IMR-90 (cell line): ENCODE measurements at regions not wholly inside any gene's neighbourhood (a gene's known extent, or its start where the extent isn't known, plus 50 kb on each side); places are given as distances from the start of the nearest gene placed in this dataset.

Experiments
- ATAC-seq: fragments of 200-7000 bp; cut with Tn5 transposase; 2 replicates; pipeline ENCODE4 v1.9.1; 2020; ENCODE audit warnings: low read depth, mild to moderate bottlenecking, moderate library complexity
- BruUV-seq: library from RNA; stranded (reverse); fragments of 400-500 nt; replicated peaks from 2 replicates; lab custom pipeline; 2021; lab: Mats Ljungman, UMichigan
- CTCF ChIA-PET: fragments of 300-600 bp; formaldehyde crosslinking; extraction: SDS; loops from one replicate; lab custom pipeline; 2021; ENCODE audit warnings: antibody characterized with exemption; lab: Yijun Ruan, JAX
- POLR2A ChIA-PET: fragments of 300-600 bp; sonication (Branson Sonifier 250); formaldehyde crosslinking; loops from one replicate; lab custom pipeline; 2022; ENCODE audit warnings: antibody characterized with exemption; ENCODE audit not compliant: unreplicated experiment; lab: Charles Lee
- DNase-seq: peaks from one replicate; pipeline ENCODE4 v3.0.0; 2013
- H2AFZ ChIP-seq: replicated peaks from 2 replicates; pipeline ENCODE3; 2013; ENCODE audit warnings: low read length, mild to moderate bottlenecking; ENCODE audit not compliant: poor library complexity
- H2AK5ac ChIP-seq: 2 replicates; pipeline ENCODE4 v1.6.1; 2013; ENCODE audit warnings: low read depth, low read length, inconsistent platforms
- H2AK9ac ChIP-seq: replicated peaks from 2 replicates; pipeline ENCODE3; 2013; ENCODE audit warnings: mild to moderate bottlenecking, low read depth, low read length, moderate library complexity; ENCODE audit not compliant: poor library complexity
- H2BK120ac ChIP-seq: 2 replicates; pipeline ENCODE4 v1.6.1; 2013; ENCODE audit warnings: low read depth, low read length, inconsistent platforms
- H2BK15ac ChIP-seq: 3 replicates; pipeline ENCODE4 v1.6.1; 2013; ENCODE audit warnings: low read depth, low read length, inconsistent platforms
- H2BK20ac ChIP-seq: 2 replicates; pipeline ENCODE4 v1.6.1; 2013; ENCODE audit warnings: low read depth, mild to moderate bottlenecking, inconsistent platforms, low read length, moderate library complexity
- H2BK5ac ChIP-seq: 2 replicates; pipeline ENCODE4 v1.6.1; 2013; ENCODE audit warnings: mild to moderate bottlenecking, low read depth, low read length, inconsistent platforms; ENCODE audit not compliant: poor library complexity, severe bottlenecking
- H3K14ac ChIP-seq: replicated peaks from 2 replicates; pipeline ENCODE4 v1.6.1; 2013; ENCODE audit warnings: low read depth, low read length, inconsistent platforms
- H3K18ac ChIP-seq: 2 replicates; pipeline ENCODE4 v1.6.1; 2013; ENCODE audit warnings: low read depth, low read length, control low read depth
- H3K23ac ChIP-seq: 2 replicates; pipeline ENCODE4 v1.6.1; 2013; ENCODE audit warnings: low read depth, low read length, inconsistent platforms
- H3K27ac ChIP-seq: 2 replicates; pipeline ENCODE4 v1.5.1; 2013; ENCODE audit warnings: mild to moderate bottlenecking, control low read depth, low read length; ENCODE audit not compliant: insufficient read depth
- H3K27me3 ChIP-seq: 2 replicates; pipeline ENCODE4 v1.6.1; 2013; ENCODE audit warnings: low read length; ENCODE audit not compliant: control insufficient read depth, insufficient read depth
- H3K36me3 ChIP-seq: 2 replicates; pipeline ENCODE4 v1.6.1; 2013; ENCODE audit warnings: low read length, mixed read lengths; ENCODE audit not compliant: control insufficient read depth, insufficient read depth
- H3K4ac ChIP-seq: 2 replicates; pipeline ENCODE4 v1.6.1; 2013; ENCODE audit warnings: low read depth, low read length, inconsistent platforms
- H3K4me1 ChIP-seq: 2 replicates; pipeline ENCODE4 v1.6.1; 2013; ENCODE audit warnings: low read length, mixed read lengths; ENCODE audit not compliant: control insufficient read depth, insufficient read depth
- H3K4me2 ChIP-seq: 2 replicates; pipeline ENCODE4 v1.6.1; 2013; ENCODE audit warnings: low read depth, mild to moderate bottlenecking, control low read depth, low read length, moderate library complexity
- H3K4me3 ChIP-seq: 2 replicates; pipeline ENCODE4 v1.5.1; 2013; ENCODE audit warnings: low read depth, mild to moderate bottlenecking, control low read depth, low read length, moderate library complexity; ENCODE audit not compliant: insufficient read depth
- H3K56ac ChIP-seq: 2 replicates; pipeline ENCODE4 v1.6.1; 2013; ENCODE audit warnings: low read length, inconsistent platforms; ENCODE audit not compliant: insufficient read depth; ENCODE audit errors: extremely low read depth
- H3K79me1 ChIP-seq, 2 experiments: 2 replicates each; pipeline ENCODE4 v1.6.1; 2013; ENCODE audit warnings: low read length in 2 of 2, inconsistent platforms in 1 of 2, low read depth in 1 of 2
- H3K9ac ChIP-seq: 2 replicates; pipeline ENCODE4 v1.6.1; 2013; ENCODE audit warnings: low read depth, low read length, control low read depth
- H3K9me1 ChIP-seq: 2 replicates; pipeline ENCODE4 v1.6.1; 2013; ENCODE audit warnings: low read length, inconsistent platforms; ENCODE audit not compliant: insufficient read depth
- H3K9me3 ChIP-seq: 2 replicates; pipeline ENCODE4 v1.6.1; 2013; ENCODE audit warnings: low read length; ENCODE audit not compliant: control insufficient read depth, insufficient read depth
- H4K20me1 ChIP-seq: 2 replicates; pipeline ENCODE4 v1.6.1; 2013; ENCODE audit warnings: low read length, inconsistent platforms; ENCODE audit not compliant: insufficient read depth
- H4K5ac ChIP-seq: 2 replicates; pipeline ENCODE4 v1.6.1; 2013; ENCODE audit warnings: mild to moderate bottlenecking, low read depth, low read length, control low read depth
- H4K8ac ChIP-seq, 2 experiments: 2 replicates each; pipeline ENCODE4 v1.6.1; 2013; ENCODE audit warnings: low read depth in 2 of 2, low read length in 2 of 2, control low read depth in 1 of 2, inconsistent platforms in 1 of 2
- H4K91ac ChIP-seq: 2 replicates; pipeline ENCODE4 v1.6.1; 2013; ENCODE audit warnings: low read depth, low read length, inconsistent platforms; ENCODE audit not compliant: insufficient read depth
- CEBPB ChIP-seq: IDR thresholded peaks from 2 replicates; pipeline ENCODE4 v1.6.1; 2012; ENCODE audit warnings: low read depth, low read length, improper control_type of control experiment
- FOS ChIP-seq: fragments of 150-350 bp; IDR thresholded peaks from 2 replicates; pipeline ENCODE4 v1.6.1; 2016; ENCODE audit warnings: low read depth, low read length
- MAFK ChIP-seq: IDR thresholded peaks from 2 replicates; pipeline ENCODE4 v1.6.1; 2012; ENCODE audit warnings: low read depth, low read length, improper control_type of control experiment
- MXI1 ChIP-seq: IDR thresholded peaks from 2 replicates; pipeline ENCODE4 v1.6.1; 2012; ENCODE audit warnings: low read depth, mild to moderate bottlenecking, low read length, moderate library complexity, borderline replicate concordance
- POLR2A ChIP-seq: IDR thresholded peaks from 2 replicates; pipeline ENCODE4 v1.6.1; 2012; ENCODE audit warnings: mild to moderate bottlenecking, low read depth, low read length
- RAD21 ChIP-seq: IDR thresholded peaks from 2 replicates; pipeline ENCODE4 v1.6.1; 2012; ENCODE audit warnings: low read length, improper control_type of control experiment
- RCOR1 ChIP-seq: IDR thresholded peaks from 2 replicates; pipeline ENCODE4 v1.6.1; 2012; ENCODE audit warnings: mild to moderate bottlenecking, low read length, improper control_type of control experiment; ENCODE audit not compliant: insufficient replicate concordance
- SMC3 ChIP-seq: fragments of 150-350 bp; IDR thresholded peaks from 2 replicates; pipeline ENCODE4 v1.6.1; 2016; ENCODE audit warnings: low read depth, mild to moderate bottlenecking, antibody characterized with exemption, low read length, moderate library complexity
- WGBS, 2 experiments: methylation state at CpG; one replicate each; pipeline versions ENCODE4 v1.1.5 to v1.1.7; 2013; ENCODE audit warnings: missing lambda C conversion rate in 2 of 2; ENCODE audit not compliant: insufficient read length in 1 of 2; ENCODE audit errors: extremely low coverage in 2 of 2; 5-methylcytosine and 5-hydroxymethylcytosine counted together
- dilution Hi-C: fragments of 300-500 bp; cut with HindIII; formaldehyde crosslinking; loops from one replicate; pipeline ENCODE4 v1.14.3; 2018; ENCODE audit warnings: low sequenced_read_pairs; ENCODE audit not compliant: unreplicated experiment
- in situ Hi-C: fragments of 300-500 bp; cut with MboI; formaldehyde crosslinking; loops from 3 replicates; pipeline ENCODE4 v1.14.3; 2019; ENCODE audit warnings: low sequenced_read_pairs, inconsistent platforms, mixed read lengths
- intact Hi-C: fragments of 100-400 bp; cut with micrococcal nuclease; formaldehyde crosslinking; loops from 2 replicates; pipeline ENCODE4 v1.10.0; 2022
- TF ChIP-seq, protein P1 (sequence below): fragments of 150-350 bp; IDR thresholded peaks from 2 replicates; pipeline ENCODE4 v1.6.1; 2017; ENCODE audit warnings: mild to moderate bottlenecking, antibody characterized with exemption, low read length, low read depth
- TF ChIP-seq, protein P2 (sequence below): conservative IDR thresholded peaks from 2 replicates; pipeline ENCODE4 v1.5.1; 2012; ENCODE audit warnings: mild to moderate bottlenecking, low read depth, low read length, improper control_type of control experiment

- Histone ChIP-seq H3K4ac (no peak overlapping the region), H3K9me1 (no peaks in the 10 kb centered on the region), H2AFZ (no peak overlapping the region), H2AK5ac (no peak overlapping the region), H3K14ac (no peak overlapping the region), H3K27ac (no peak overlapping the region), H3K9me3 (no peaks in the 10 kb centered on the region), H4K8ac (no peak overlapping the region), H3K18ac (no peak overlapping the region), H3K27me3 (peaks cover 16% of the 10 kb centered on the region), H4K20me1 (no peaks in the 10 kb centered on the region), H3K9ac (no peak overlapping the region), H2AK9ac (peak overlapping the region; percentile 70), H3K56ac (no peak overlapping the region), H2BK5ac (no peak overlapping the region), H2BK20ac (no peak overlapping the region), H4K5ac (no peak overlapping the region), H3K4me3 (no peak overlapping the region), H3K23ac (no peak overlapping the region), H2BK120ac (no peak overlapping the region), H3K79me1 (no peaks in the 10 kb centered on the region), H2BK15ac (no peak overlapping the region), H3K4me2 (no peak overlapping the region), H3K36me3 (no peaks in the 10 kb centered on the region), H3K4me1 (no peaks in the 10 kb centered on the region), H4K91ac (no peak overlapping the region)
- dilution Hi-C loops, result no loop called here
- TF ChIP-seq, protein P1, sequence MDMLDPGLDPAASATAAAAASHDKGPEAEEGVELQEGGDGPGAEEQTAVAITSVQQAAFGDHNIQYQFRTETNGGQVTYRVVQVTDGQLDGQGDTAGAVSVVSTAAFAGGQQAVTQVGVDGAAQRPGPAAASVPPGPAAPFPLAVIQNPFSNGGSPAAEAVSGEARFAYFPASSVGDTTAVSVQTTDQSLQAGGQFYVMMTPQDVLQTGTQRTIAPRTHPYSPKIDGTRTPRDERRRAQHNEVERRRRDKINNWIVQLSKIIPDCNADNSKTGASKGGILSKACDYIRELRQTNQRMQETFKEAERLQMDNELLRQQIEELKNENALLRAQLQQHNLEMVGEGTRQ, result no peak
- TF ChIP-seq RAD21 (no peak), RCOR1 (no peak), CEBPB (no peak), FOS (no peak), POLR2A (no peak), MAFK (no peak), MXI1 (no peak), SMC3 (no peak)
- TF ChIP-seq, protein P2, sequence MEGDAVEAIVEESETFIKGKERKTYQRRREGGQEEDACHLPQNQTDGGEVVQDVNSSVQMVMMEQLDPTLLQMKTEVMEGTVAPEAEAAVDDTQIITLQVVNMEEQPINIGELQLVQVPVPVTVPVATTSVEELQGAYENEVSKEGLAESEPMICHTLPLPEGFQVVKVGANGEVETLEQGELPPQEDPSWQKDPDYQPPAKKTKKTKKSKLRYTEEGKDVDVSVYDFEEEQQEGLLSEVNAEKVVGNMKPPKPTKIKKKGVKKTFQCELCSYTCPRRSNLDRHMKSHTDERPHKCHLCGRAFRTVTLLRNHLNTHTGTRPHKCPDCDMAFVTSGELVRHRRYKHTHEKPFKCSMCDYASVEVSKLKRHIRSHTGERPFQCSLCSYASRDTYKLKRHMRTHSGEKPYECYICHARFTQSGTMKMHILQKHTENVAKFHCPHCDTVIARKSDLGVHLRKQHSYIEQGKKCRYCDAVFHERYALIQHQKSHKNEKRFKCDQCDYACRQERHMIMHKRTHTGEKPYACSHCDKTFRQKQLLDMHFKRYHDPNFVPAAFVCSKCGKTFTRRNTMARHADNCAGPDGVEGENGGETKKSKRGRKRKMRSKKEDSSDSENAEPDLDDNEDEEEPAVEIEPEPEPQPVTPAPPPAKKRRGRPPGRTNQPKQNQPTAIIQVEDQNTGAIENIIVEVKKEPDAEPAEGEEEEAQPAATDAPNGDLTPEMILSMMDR, result no peak
- no peak for ATAC-seq
- in situ Hi-C loops, result no loop called here
- ChIA-PET CTCF (no interaction called here), POLR2A (no interaction called here)
- DNase-seq, result no peak
- BruUV-seq, result no TSS peak
- WGBS, 2 experiments, result 40% methylated on average over 2 of the region's 3 CpGs; no CpG with 5 or more reads in 1 of the 2 experiments
- intact Hi-C loops, result no loop called here
Measured at GRCh38 chr1:113245252-113245651, 145.1 kb upstream of the MAGI3 start.
